HG03571 (cell line): ENCODE measurements at regions not wholly inside any gene's neighbourhood (a gene's known extent, or its start where the extent isn't known, plus 50 kb on each side); places are given as distances from the start of the nearest gene placed in this dataset.
"Not testable (repeated sequence)": the region's sequence is repeated elsewhere in the genome, so short reads cannot be mapped to it uniquely, and the experiment has no call there.

Experiments used
- ATAC-seq: cut with Tn5 transposase; IDR thresholded peaks from one replicate; pipeline ENCODE4 v1.9.1; 2021; ENCODE audit not compliant: unreplicated experiment

GRCh38 chr1:239976130-239976968, 115.3 kb upstream of the FMN2 start:
- peak; percentile 91 for ATAC-seq

- ATAC-seq, result no peak
Observed at GRCh38 chr1:239977416-239977815, 114.3 kb upstream of the FMN2 start.

- ATAC-seq, result no peak
Observed at GRCh38 chr1:239979456-239979855, 112.2 kb upstream of the FMN2 start.

DNA sequence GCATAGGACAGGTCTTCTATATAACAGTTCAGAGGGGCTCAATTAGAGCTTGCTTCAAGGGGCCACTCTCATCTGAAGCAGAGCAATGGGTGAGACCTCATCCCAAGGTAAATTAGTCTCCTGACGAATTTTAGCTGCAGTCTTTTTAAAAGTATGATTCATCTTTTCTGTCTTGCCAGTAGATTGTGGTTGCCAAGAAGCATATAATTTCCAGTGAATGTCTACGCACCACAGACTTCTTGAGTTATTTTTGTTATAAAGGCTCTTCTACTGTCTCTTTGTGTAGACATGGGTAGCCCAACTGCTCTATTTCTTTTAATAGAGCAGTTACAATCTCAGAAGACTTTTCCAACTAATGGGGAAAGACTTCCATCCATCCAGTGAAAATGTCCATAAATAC, 108.9 kb upstream of the FMN2 start:
- ATAC-seq, result no peak

DNA sequence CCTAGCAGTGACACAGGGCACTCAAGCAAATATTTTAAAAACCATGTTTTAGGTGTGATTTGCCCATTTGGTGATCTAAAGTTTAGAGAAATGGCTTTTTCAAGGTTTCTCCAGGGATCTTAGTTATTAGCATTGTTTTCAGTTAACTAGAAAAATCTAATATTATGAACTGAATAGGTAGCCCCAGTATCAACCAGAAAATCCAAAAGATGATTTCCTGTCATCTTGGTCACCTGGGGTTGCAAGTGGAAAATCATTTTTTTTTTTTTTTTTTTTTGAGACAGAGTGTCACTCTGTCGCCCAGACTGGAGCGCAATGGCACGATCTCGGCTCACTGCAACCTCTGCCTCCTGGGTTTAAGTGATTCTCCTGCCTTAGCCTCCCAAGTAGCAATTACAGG, 106.6 kb upstream of the FMN2 start:
- no peak for ATAC-seq

GRCh38 chr1:239987103-239987745, 104.5 kb upstream of the FMN2 start:
- ATAC-seq, result no peak

DNA sequence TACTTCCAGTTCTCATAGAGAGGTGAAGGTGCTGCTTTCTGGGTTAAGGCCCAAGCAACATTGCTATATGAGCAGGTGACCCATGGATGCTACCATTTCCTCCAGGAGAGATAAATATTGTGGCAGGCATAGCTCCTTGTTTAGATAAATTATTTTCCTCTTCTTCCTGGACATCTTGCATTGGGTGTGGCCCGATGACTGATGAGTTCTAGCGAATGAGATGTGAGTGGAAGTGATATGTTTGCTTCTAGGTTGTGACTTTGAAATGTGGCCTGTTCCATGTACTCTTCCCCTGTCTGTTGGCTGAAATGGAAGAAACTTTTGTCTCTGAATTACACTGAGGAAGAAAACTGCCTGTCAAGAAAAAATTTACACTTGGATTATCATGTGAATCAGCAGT, 101.7 kb upstream of the FMN2 start:
- ATAC-seq, result no peak

GRCh38 chr1:239992566-239992965, 99.1 kb upstream of the FMN2 start:
- not testable (repeated sequence) for ATAC-seq

GRCh38 chr1:239993366-239993765, 98.3 kb upstream of the FMN2 start:
- ATAC-seq, result no peak

GRCh38 chr1:239995281-239995680, 96.4 kb upstream of the FMN2 start:
- no peak for ATAC-seq

- no peak for ATAC-seq
Observed at GRCh38 chr1:239997160-239997514, 94.5 kb upstream of the FMN2 start.

DNA sequence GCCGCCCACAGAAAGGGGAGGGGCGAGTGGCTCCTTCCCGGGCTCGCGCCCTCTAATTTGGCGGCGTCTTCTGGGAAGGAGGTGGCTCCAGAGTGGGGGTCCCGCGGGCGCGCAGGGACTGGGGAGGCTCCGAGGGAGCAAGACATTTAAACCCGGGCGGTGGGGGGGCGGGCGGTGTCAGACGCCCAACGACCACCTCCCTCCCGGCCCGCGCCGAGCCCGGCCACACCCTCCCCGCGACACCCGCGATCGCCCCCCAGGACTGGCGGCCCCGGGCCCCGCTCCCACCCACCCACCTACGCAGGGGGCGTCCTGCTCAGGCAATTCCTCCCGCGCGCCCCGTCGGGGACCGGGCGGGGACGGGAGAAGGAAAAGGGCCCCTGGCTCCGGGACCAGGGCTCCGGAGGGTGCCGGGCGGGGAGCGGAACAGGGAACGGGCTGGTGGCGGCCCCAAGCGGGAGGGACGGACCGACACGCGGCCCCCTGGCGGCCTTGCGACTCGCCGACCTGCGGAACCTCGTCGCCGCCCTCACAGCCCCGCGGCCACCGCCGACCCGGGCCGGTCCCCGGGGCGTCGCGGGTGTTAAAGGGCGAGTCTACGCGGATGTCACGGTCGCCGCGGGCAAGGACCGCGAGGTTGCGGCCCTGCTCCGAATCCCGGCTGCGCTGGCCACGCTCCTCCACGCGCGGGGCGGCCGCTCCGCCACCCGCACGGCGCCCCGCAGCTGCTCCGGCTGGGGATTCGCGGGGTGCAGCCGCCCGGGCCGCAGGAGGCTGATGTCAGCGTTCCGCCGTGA, 94.0 kb upstream of the FMN2 start:
- no peak for ATAC-seq

DNA sequence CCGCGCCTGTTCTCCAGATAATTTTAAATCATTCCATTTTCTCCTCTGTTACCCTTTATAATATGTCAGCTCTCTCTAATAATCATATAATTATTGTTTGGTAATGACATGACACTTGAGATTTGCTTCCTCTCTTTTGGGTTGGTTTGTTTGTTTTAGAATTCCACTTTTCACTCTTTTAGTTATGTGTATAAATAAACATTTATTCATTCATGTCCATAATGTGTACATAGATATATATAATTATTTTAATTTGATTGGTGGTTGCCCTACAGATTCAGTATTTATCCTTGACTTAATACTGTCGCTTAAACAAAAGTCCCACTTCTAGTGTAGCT, 93.4 kb upstream of the FMN2 start:
- ATAC-seq, result no peak

- ATAC-seq, result no peak
Observed at GRCh38 chr1:239999170-239999569, 92.5 kb upstream of the FMN2 start.

GRCh38 chr1:240000634-240001033, 91.0 kb upstream of the FMN2 start:
- ATAC-seq, result no peak

GRCh38 chr1:240001177-240001740, 90.4 kb upstream of the FMN2 start:
- no peak for ATAC-seq

- ATAC-seq, result no peak
Observed at GRCh38 chr1:240004086-240004749, 87.5 kb upstream of the FMN2 start.

- ATAC-seq, result no peak
Observed at GRCh38 chr1:240005997-240006650, 85.6 kb upstream of the FMN2 start.

- ATAC-seq, result no peak
Observed at GRCh38 chr1:240008298-240008697, 83.4 kb upstream of the FMN2 start.

GRCh38 chr1:240014051-240014450, 77.6 kb upstream of the FMN2 start:
- no peak for ATAC-seq

DNA sequence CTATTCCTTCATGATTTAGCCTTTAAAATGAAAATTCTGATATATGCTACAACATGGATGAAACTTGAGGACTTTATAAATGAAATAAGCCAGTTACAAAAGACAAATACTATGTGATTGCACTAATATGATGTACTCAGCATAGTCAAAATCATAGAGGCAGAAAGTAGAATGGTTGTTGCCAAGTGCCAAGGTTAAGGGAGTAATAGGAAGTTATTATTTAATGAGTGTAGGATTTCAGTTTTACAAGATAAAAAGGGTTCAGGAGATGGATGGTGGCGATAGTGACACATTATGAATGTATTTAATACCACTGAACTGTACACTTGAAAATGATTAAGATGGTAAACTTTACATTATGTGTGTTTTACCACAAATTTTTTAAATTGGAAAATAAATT, 73.1 kb upstream of the FMN2 start:
- no peak for ATAC-seq
